GM18520 (cell line): ENCODE measurements at regions not wholly inside any gene's neighbourhood (a gene's known extent, or its start where the extent isn't known, plus 50 kb on each side); places are given as distances from the start of the nearest gene placed in this dataset.

ENCODE experiments used
- ATAC-seq: cut with Tn5 transposase; IDR thresholded peaks from one replicate; pipeline ENCODE4 v1.9.1; 2021; ENCODE audit not compliant: unreplicated experiment

DNA sequence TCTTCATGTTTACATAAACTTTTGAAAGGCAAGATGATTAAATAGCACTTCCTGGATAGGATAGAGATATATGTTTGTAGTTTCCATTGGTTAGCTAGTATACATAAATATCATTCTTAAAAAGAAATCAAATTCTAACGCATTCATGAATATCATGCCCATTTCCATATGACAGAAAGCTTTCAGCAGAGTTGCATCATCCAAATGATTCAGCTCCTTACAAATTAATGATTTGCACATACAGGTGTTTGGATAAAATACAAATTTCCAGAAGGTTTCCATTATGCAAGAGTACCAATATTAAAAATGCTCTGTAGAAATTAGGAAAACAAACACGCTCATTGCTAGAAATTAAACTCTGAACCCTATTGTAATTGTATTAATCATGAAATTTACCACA lies 264.4 kb downstream of the FOXG1 start:
- ATAC-seq = no peak

DNA sequence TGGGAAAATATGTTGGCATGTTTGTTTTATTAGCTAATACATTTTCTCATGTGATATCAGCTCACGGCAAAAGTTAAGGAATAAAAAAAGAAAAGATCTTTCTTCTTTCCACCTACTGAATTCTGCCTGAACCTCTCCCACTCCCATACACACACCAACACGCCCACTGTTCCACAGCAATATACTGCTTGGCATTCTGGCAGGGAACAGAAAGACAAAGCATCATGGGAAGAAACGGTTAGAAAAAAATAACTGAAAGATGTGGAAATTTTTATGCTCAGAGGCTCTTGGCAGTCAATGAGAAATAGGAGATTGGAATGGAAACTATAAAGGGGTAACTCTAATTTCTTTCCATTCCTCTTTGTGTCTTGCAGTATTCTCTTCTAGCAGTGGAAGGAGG lies 268.5 kb downstream of the FOXG1 start:
- ATAC-seq = no peak

DNA sequence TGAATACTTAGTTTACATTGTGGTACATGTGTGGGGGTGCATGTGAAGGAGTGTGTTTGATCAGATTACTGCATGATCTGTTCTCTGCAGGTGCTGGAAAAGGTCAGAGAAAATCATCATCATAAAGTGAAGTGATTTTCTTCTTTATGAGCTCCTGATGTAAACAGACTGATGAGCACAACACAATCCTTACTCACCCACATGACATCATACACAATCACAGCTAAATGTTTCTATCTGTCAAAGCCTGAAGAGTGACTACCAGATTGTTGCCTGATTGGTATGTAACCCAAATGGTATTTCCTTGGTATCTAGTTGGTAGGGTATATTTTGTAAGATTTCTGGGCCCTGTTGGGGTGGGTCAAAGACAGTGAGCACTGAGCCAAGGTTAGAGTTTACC lies 270.8 kb downstream of the FOXG1 start:
- no peak for ATAC-seq

GRCh38 chr14:29039171-29039570 lies 272.6 kb downstream of the FOXG1 start:
- no peak for ATAC-seq

DNA sequence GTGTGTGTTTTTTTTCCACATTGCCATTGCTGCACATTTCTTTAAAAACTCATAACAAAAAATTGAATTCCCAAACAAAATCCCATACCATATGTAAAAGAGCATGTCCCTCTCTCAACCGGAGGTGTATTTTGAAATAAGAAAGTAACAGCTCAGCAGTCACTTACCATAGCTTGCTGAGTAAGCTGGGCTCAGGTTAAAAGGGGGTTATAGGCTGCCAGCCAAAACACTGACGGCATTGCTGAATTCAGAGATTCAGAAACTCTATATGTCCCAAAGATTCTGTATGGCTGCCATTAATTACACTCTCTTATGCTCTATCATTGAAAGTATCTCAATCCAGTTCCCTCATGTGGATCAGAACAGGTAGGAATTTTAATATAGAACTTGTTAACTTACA lies 276.0 kb downstream of the FOXG1 start:
- no peak for ATAC-seq

DNA sequence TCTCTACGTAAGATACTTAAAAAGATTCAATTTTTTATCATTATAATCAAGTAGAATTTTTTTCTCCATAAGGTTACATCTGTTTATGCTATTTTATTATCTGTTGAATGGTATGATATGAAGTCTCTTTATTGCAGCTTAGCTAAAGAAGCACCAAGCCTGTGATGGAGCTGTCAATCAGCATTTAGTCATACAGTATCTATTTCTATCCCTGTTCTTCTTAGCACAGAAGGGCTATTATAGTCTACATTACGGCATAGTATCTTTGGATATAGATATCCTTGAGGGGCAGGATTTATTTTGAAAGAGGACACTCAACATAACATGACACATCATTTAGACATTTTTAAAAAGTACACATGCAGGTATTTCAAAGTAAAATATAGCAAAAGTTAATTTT lies 277.1 kb downstream of the FOXG1 start:
- ATAC-seq = no peak

DNA sequence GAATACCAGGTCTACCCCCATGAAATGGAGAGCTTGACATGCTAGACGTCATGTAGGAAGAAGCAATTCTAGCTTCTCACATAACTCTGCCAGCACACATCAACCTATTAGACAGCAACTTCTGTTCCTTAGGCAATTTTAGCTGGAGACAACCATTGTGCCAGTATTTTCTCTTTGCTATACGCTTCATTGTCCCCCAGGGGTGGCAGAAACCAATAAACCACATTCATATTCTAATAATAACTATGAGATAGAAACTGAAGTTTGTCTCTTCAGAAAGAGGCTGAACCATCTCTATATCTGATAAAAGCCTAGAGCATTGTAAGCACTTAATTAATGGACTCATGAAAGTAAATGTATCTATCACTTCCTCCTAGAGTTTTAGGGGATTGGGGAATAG lies 278.6 kb downstream of the FOXG1 start:
- ATAC-seq = no peak

GRCh38 chr14:29054119-29054518 lies 287.5 kb downstream of the FOXG1 start:
- ATAC-seq = no peak

- ATAC-seq = no peak
Measured at GRCh38 chr14:29056041-29056566, 289.5 kb downstream of the FOXG1 start.

- ATAC-seq = no peak
Measured at GRCh38 chr14:29061702-29062101, 295.1 kb downstream of the FOXG1 start.

GRCh38 chr14:29062466-29062865 lies 295.9 kb downstream of the FOXG1 start:
- no peak for ATAC-seq

DNA sequence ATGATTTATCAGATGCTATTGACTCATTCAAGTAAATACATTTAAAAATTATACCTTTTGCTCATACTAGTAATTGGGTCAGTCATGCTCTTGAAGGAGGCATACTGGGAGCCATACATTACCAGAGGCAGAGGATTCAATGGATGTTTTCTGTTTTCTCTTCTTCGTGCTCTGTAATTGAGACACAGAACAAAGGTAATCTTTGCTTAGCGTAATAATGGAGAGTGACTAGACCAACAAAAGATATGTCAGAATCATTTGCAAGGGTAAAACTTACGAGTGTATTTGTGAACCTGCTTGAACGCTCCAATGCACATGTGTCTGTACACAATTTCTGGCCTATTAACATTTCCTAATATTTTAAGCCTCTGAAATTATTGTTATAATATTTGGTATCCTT lies 296.4 kb downstream of the FOXG1 start:
- no peak for ATAC-seq

GRCh38 chr14:29064305-29064900 lies 297.8 kb downstream of the FOXG1 start:
- ATAC-seq = no peak

- no peak for ATAC-seq
Measured at GRCh38 chr14:29069228-29069627, 302.6 kb downstream of the FOXG1 start.

GRCh38 chr14:29075761-29076160 lies 309.2 kb downstream of the FOXG1 start:
- ATAC-seq = no peak

DNA sequence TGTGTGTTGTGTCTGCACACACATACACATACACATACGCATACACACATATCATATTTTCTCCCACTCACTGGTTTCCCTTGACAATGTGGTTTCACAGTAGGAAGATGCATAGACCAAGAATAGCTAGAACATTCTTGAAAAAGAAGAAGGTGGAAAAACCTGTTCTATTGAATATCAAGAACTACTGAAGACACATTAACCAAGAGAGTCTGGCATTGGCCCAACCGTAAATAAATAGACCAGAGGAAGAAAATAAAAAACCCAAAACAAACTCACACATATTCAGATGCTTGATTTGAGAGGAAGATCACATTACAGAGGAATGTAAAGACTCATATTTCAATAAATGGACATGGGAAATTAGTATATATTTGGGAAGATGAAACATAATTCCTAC lies 311.3 kb downstream of the FOXG1 start:
- ATAC-seq = no peak

GRCh38 chr14:29078810-29079522 lies 312.4 kb downstream of the FOXG1 start:
- no peak for ATAC-seq

- ATAC-seq = no peak
Measured at GRCh38 chr14:29085546-29085945, 319.0 kb downstream of the FOXG1 start.

GRCh38 chr14:29089849-29090248 lies 323.3 kb downstream of the FOXG1 start:
- no peak for ATAC-seq

DNA sequence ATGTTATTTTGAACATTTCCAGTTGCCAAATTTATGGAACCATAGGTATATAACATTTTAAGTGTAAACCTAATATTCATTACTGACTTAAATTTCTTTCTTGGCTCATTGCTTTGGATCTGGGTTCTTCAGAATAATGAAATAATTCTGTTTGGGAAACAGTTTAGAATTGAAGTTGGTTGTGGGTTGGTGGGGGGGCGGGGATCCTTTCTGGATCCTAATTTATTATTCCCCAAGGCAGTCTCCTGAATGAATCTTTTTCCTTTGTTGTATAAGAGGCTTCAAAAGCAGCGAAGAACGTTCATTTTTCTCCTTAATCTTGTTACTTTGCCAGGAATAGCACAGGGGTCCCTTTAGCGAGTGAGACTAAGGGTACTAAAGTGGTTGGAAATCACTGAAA lies 325.5 kb downstream of the FOXG1 start:
- no peak for ATAC-seq

DNA sequence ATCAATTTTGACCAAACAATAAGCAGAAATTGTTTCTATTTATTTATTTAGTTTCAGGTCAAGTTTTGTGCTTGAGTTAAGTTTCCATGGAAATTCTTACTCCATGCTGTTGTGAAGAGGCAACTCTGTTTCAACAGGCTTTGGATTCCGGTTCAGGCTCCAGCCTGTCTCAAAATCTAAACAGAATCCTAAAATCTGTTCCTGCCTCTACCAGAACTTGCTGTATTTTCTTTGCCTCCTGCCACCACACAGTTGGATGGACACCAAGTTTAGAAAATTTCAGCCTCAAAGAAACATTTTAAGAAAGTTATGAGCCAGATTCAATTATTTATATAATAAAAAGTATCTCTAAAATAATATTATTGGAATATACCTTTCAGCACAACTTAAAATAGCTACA lies 330.9 kb downstream of the FOXG1 start:
- ATAC-seq = no peak

- ATAC-seq = no peak
Measured at GRCh38 chr14:29098656-29099055, 332.1 kb downstream of the FOXG1 start.

- no peak for ATAC-seq
Measured at GRCh38 chr14:29102266-29102665, 335.7 kb downstream of the FOXG1 start.
